ENCODE measurements at regions not wholly inside any gene's neighbourhood (a gene's known extent, or its start where the extent isn't known, plus 50 kb on each side); places are given as distances from the start of the nearest gene placed in this dataset.
A peak's percentile ranks its signal among the peaks of the same experiment; 100 is the strongest.
"Not testable (repeated sequence)": the region's sequence is repeated elsewhere in the genome, so short reads cannot be mapped to it uniquely, and the experiment has no call there.

- H3K27me3 ChIP-seq (replicated peaks; ENCODE audit: control insufficient read depth, insufficient read depth, low read length): no peaks in the 10 kb centered on the region
Observed at GRCh38 chr11:103731670-103732069, 304.8 kb upstream of the DDI1 start.

GRCh38 chr11:103733889-103734288 lies 302.6 kb upstream of the DDI1 start:
- peaks cover 2% of the 10 kb centered on the region for H3K36me3 ChIP-seq (ENCODE audit: control insufficient read depth, insufficient read depth, low read length, severe bottlenecking)
- no peak overlapping the region for H3K9ac ChIP-seq (ENCODE audit: low read length)
- no peak for DNase-seq (ENCODE audit: low read depth)
- no peaks in the 10 kb centered on the region for H3K27me3 ChIP-seq (replicated peaks; ENCODE audit: control insufficient read depth, insufficient read depth, low read length)
- peaks cover 13% of the 10 kb centered on the region for H3K4me1 ChIP-seq (ENCODE audit: control insufficient read depth, insufficient read depth, low read length)
- H3K9me3 ChIP-seq (ENCODE audit: control insufficient read depth, low read length): no peaks in the 10 kb centered on the region
- H3K4me3 ChIP-seq (ENCODE audit: low read length): no peak overlapping the region

More at GRCh38 chr11:103731670-103732069, 304.8 kb upstream of the DDI1 start:
- H3K4me1 ChIP-seq (ENCODE audit: control insufficient read depth, insufficient read depth, low read length): peaks cover 8% of the 10 kb centered on the region
- no peak for DNase-seq (ENCODE audit: low read depth)
- H3K4me3 ChIP-seq (ENCODE audit: low read length): no peak overlapping the region
- no peak overlapping the region for H3K9ac ChIP-seq (ENCODE audit: low read length)
- H3K9me3 ChIP-seq (ENCODE audit: control insufficient read depth, low read length): no peaks in the 10 kb centered on the region
- H3K36me3 ChIP-seq (ENCODE audit: control insufficient read depth, insufficient read depth, low read length, severe bottlenecking): peaks cover 2% of the 10 kb centered on the region

- no peak overlapping the region for H3K4me3 ChIP-seq (ENCODE audit: low read length)
- H3K36me3 ChIP-seq (ENCODE audit: control insufficient read depth, insufficient read depth, low read length, severe bottlenecking): peaks cover 2% of the 10 kb centered on the region
- peaks cover 13% of the 10 kb centered on the region for H3K4me1 ChIP-seq (ENCODE audit: control insufficient read depth, insufficient read depth, low read length)
- H3K9ac ChIP-seq (ENCODE audit: low read length): no peak overlapping the region
- no peak for DNase-seq (ENCODE audit: low read depth)
- H3K27me3 ChIP-seq (replicated peaks; ENCODE audit: control insufficient read depth, insufficient read depth, low read length): no peaks in the 10 kb centered on the region
- no peaks in the 10 kb centered on the region for H3K9me3 ChIP-seq (ENCODE audit: control insufficient read depth, low read length)
Observed at GRCh38 chr11:103735497-103736032, 300.9 kb upstream of the DDI1 start.

- no peaks in the 10 kb centered on the region for H3K36me3 ChIP-seq (ENCODE audit: control insufficient read depth, insufficient read depth, low read length, severe bottlenecking)
- H3K27me3 ChIP-seq (replicated peaks; ENCODE audit: control insufficient read depth, insufficient read depth, low read length): no peaks in the 10 kb centered on the region
- no peak overlapping the region for H3K4me3 ChIP-seq (ENCODE audit: low read length)
- DNase-seq (ENCODE audit: low read depth): no peak
- H3K4me1 ChIP-seq (ENCODE audit: control insufficient read depth, insufficient read depth, low read length): peaks cover 13% of the 10 kb centered on the region
- no peak overlapping the region for H3K9ac ChIP-seq (ENCODE audit: low read length)
- no peaks in the 10 kb centered on the region for H3K9me3 ChIP-seq (ENCODE audit: control insufficient read depth, low read length)
Observed at GRCh38 chr11:103736315-103737036, 300.0 kb upstream of the DDI1 start.

- DNase-seq (ENCODE audit: low read depth): no peak
- no peak overlapping the region for H3K9ac ChIP-seq (ENCODE audit: low read length)
- H3K9me3 ChIP-seq (ENCODE audit: control insufficient read depth, low read length): no peaks in the 10 kb centered on the region
- no peaks in the 10 kb centered on the region for H3K36me3 ChIP-seq (ENCODE audit: control insufficient read depth, insufficient read depth, low read length, severe bottlenecking)
- no peak overlapping the region for H3K4me3 ChIP-seq (ENCODE audit: low read length)
- H3K27me3 ChIP-seq (replicated peaks; ENCODE audit: control insufficient read depth, insufficient read depth, low read length): no peaks in the 10 kb centered on the region
- peaks cover 13% of the 10 kb centered on the region for H3K4me1 ChIP-seq (ENCODE audit: control insufficient read depth, insufficient read depth, low read length)
Observed at GRCh38 chr11:103737037-103737622, 299.3 kb upstream of the DDI1 start.

GRCh38 chr11:103737747-103738146 lies 298.7 kb upstream of the DDI1 start:
- H3K36me3 ChIP-seq (ENCODE audit: control insufficient read depth, insufficient read depth, low read length, severe bottlenecking): no peaks in the 10 kb centered on the region
- no peak overlapping the region for H3K9ac ChIP-seq (ENCODE audit: low read length)
- no peak for DNase-seq (ENCODE audit: low read depth)
- no peak overlapping the region for H3K4me3 ChIP-seq (ENCODE audit: low read length)
- H3K9me3 ChIP-seq (ENCODE audit: control insufficient read depth, low read length): no peaks in the 10 kb centered on the region
- peaks cover 13% of the 10 kb centered on the region for H3K4me1 ChIP-seq (ENCODE audit: control insufficient read depth, insufficient read depth, low read length)
- H3K27me3 ChIP-seq (replicated peaks; ENCODE audit: control insufficient read depth, insufficient read depth, low read length): no peaks in the 10 kb centered on the region

- DNase-seq (ENCODE audit: low read depth); H3K9me3 ChIP-seq (ENCODE audit: control insufficient read depth, low read length); H3K36me3 ChIP-seq (ENCODE audit: control insufficient read depth, insufficient read depth, low read length, severe bottlenecking); H3K27me3 ChIP-seq (replicated peaks; ENCODE audit: control insufficient read depth, insufficient read depth, low read length); H3K9ac ChIP-seq (ENCODE audit: low read length); H3K4me3 ChIP-seq (ENCODE audit: low read length): not testable (repeated sequence)
- peaks cover 13% of the 10 kb centered on the region for H3K4me1 ChIP-seq (ENCODE audit: control insufficient read depth, insufficient read depth, low read length)
Observed at GRCh38 chr11:103739074-103739796, 297.2 kb upstream of the DDI1 start.

- H3K36me3 ChIP-seq (ENCODE audit: control insufficient read depth, insufficient read depth, low read length, severe bottlenecking): no peaks in the 10 kb centered on the region
- peaks cover 19% of the 10 kb centered on the region for H3K9me3 ChIP-seq (ENCODE audit: control insufficient read depth, low read length)
- H3K4me3 ChIP-seq (ENCODE audit: low read length): no peak overlapping the region
- H3K9ac ChIP-seq (ENCODE audit: low read length): no peak overlapping the region
- peaks cover 9% of the 10 kb centered on the region for H3K4me1 ChIP-seq (ENCODE audit: control insufficient read depth, insufficient read depth, low read length)
- no peak for DNase-seq (ENCODE audit: low read depth)
- no peaks in the 10 kb centered on the region for H3K27me3 ChIP-seq (replicated peaks; ENCODE audit: control insufficient read depth, insufficient read depth, low read length)
Observed at GRCh38 chr11:103744496-103745153, 291.8 kb upstream of the DDI1 start.

- Histone ChIP-seq H3K27me3 (replicated peaks; ENCODE audit: control insufficient read depth, insufficient read depth, low read length) (no peaks in the 10 kb centered on the region), H3K4me1 (ENCODE audit: control insufficient read depth, insufficient read depth, low read length) (peaks cover 9% of the 10 kb centered on the region), H3K4me3 (ENCODE audit: low read length) (no peak overlapping the region), H3K9ac (ENCODE audit: low read length) (no peak overlapping the region), H3K36me3 (ENCODE audit: control insufficient read depth, insufficient read depth, low read length, severe bottlenecking) (peaks cover 10% of the 10 kb centered on the region), H3K9me3 (ENCODE audit: control insufficient read depth, low read length) (peaks cover 19% of the 10 kb centered on the region)
- peak; percentile 19 for DNase-seq (ENCODE audit: low read depth)
Observed at GRCh38 chr11:103749158-103749557, 287.3 kb upstream of the DDI1 start.

GRCh38 chr11:103768816-103769215 lies 267.6 kb upstream of the DDI1 start:
- no peak for DNase-seq (ENCODE audit: low read depth)
- peaks cover 20% of the 10 kb centered on the region for H3K4me1 ChIP-seq (ENCODE audit: control insufficient read depth, insufficient read depth, low read length)
- no peak overlapping the region for H3K9ac ChIP-seq (ENCODE audit: low read length)
- H3K36me3 ChIP-seq (ENCODE audit: control insufficient read depth, insufficient read depth, low read length, severe bottlenecking): no peaks in the 10 kb centered on the region
- no peaks in the 10 kb centered on the region for H3K9me3 ChIP-seq (ENCODE audit: control insufficient read depth, low read length)
- no peak overlapping the region for H3K4me3 ChIP-seq (ENCODE audit: low read length)
- H3K27me3 ChIP-seq (replicated peaks; ENCODE audit: control insufficient read depth, insufficient read depth, low read length): no peaks in the 10 kb centered on the region

- peak overlapping the region; percentile 39 for H3K4me3 ChIP-seq (ENCODE audit: low read length)
- H3K4me1 ChIP-seq (ENCODE audit: control insufficient read depth, insufficient read depth, low read length): peaks cover 49% of the 10 kb centered on the region
- DNase-seq (ENCODE audit: low read depth): peak; percentile 80
- peak overlapping the region; percentile 81 for H3K9ac ChIP-seq (ENCODE audit: low read length)
- no peaks in the 10 kb centered on the region for H3K9me3 ChIP-seq (ENCODE audit: control insufficient read depth, low read length)
- H3K27me3 ChIP-seq (replicated peaks; ENCODE audit: control insufficient read depth, insufficient read depth, low read length): no peaks in the 10 kb centered on the region
- no peaks in the 10 kb centered on the region for H3K36me3 ChIP-seq (ENCODE audit: control insufficient read depth, insufficient read depth, low read length, severe bottlenecking)
Observed at GRCh38 chr11:103773059-103773458, 263.4 kb upstream of the DDI1 start.

Data from adipocyte (in vitro differentiated cells).